GM10266 (cell line): ENCODE measurements at regions not wholly inside any gene's neighbourhood (a gene's known extent, or its start where the extent isn't known, plus 50 kb on each side); places are given as distances from the start of the nearest gene placed in this dataset.

Source experiments
- DNase-seq: peaks from one replicate; pipeline ENCODE4 v3.0.0; 2012; ENCODE audit errors: extremely low spot score
- TF ChIP-seq, protein P1 (sequence below): IDR thresholded peaks from 2 replicates; pipeline ENCODE4 v1.5.1; 2012; ENCODE audit warnings: mild to moderate bottlenecking, low read depth; ENCODE audit not compliant: control insufficient read depth, insufficient read depth; ENCODE audit errors: missing control alignments

DNA sequence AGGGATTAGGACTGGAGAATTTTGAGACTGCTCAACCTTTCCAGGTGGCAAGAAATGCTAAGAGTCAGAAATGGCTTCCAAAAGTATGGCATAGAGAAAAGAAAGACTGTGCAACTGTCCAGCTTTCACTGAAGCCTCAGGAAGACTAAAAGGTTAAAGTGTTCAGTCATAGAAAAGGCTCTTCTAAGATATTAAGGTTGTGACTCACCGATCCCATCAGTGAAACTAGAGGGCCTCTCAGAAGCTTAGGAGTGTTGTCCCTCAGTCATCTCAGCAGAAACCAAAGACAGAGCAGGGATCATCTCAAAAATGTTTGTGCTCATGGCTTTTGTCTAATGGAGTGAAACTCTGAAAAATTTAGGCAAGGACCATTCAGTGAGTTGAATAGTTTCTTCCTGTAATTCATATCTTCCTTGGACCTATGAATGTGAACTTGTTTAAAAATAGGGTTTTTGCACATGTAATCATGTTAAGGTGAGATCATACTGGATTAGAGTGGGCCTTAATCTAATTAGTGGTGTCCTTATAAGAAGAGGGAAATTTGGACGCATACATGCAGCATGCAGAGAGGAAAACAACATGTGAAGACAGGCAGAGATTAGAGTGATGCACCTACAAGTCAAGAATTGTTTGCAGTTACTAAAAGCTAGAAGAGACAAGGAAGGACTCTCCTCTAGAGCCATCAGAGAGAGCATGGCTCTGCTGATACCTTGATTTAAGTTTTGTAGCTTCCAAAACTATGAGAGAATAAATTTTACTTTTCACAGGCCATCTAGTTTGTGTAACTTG, 71.3 kb downstream of the RPE65 start:
- DNase-seq: no peak
- TF ChIP-seq, protein P1, sequence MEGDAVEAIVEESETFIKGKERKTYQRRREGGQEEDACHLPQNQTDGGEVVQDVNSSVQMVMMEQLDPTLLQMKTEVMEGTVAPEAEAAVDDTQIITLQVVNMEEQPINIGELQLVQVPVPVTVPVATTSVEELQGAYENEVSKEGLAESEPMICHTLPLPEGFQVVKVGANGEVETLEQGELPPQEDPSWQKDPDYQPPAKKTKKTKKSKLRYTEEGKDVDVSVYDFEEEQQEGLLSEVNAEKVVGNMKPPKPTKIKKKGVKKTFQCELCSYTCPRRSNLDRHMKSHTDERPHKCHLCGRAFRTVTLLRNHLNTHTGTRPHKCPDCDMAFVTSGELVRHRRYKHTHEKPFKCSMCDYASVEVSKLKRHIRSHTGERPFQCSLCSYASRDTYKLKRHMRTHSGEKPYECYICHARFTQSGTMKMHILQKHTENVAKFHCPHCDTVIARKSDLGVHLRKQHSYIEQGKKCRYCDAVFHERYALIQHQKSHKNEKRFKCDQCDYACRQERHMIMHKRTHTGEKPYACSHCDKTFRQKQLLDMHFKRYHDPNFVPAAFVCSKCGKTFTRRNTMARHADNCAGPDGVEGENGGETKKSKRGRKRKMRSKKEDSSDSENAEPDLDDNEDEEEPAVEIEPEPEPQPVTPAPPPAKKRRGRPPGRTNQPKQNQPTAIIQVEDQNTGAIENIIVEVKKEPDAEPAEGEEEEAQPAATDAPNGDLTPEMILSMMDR: no peak

DNA sequence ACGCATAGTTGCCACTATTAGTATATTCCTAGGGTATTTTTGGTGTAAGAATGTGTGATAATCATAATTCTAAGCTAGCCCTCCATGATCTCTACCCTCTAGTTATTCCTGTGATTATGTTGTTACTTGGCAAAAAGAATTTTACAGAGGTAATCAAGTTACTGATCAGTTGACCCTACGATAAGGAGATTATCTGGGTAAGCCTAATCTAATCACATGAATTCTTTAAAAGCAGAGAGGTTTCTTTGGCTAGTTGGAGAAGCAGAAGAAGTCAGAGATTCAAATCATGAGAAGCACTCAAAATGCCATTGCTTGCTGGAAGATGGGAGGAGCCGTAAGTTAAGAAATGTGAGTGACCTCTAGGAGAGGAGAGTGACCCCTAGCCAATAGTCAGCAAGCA, 72.7 kb downstream of the RPE65 start:
- no peak for DNase-seq
- TF ChIP-seq, protein P1: no peak

DNA sequence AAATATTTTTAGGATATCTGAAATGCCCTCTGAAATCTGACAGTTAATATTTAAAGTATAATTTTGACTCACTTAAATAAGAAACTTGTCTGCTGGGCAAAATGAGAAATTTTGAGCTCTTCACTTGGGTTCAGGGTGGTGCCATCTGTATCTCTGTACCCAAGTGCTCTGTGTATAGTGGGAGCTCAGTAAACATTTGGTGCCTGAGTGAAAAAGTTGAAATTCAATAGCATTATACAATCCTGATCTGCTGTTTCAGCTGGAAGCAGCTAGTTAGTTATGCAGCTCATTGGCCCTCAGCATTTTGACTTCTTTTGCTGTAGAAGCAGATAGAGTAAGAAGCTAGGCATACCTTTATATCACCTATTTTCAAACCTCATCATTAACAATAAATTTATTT, 73.3 kb downstream of the RPE65 start:
- TF ChIP-seq, protein P1: no peak
- DNase-seq: no peak

DNA sequence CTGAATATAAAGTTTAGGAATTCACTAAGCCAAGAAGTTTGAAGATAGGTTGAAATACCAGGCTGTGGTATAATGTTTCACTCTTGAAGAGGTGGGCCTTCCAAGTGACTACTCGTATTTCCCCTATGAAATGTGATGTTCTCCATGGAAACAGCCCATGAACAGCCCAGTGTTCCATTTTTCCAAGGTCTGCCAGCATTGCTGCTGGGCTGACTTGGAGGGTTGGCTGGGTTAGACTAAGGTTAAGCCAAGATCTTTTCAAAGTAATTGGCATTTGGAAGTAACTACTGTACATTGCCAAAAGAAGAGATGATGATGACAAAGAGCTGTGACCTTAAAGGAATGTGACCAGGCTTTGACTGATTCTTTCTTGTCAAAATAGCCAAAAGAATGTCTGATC, 73.8 kb downstream of the RPE65 start:
- TF ChIP-seq, protein P1: no peak
- DNase-seq: no peak

GRCh38 chr1:68373173-68373572, 76.6 kb downstream of the RPE65 start:
- no peak for DNase-seq
- TF ChIP-seq, protein P1: no peak

DNA sequence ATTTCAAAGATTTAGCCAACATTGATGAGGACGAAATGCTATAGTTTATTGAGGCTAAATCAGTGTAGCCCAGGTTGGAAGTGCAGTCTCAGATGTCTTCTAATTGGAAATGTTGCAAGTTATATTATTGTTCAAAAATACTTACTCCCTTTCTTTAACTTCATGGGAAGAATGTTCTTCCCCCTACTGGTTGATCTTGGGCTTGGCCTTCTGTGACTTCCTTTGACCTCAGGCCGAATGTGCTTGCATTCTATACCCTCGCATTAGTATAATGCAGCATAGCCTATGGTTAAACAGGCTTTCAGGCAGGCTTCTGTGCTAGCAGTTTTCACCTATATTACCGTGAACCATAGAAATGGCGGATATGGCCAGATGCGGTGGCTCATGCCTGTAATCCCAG, 77.3 kb downstream of the RPE65 start:
- TF ChIP-seq, protein P1: no peak
- DNase-seq: no peak

- TF ChIP-seq, protein P1: no peak
- no peak for DNase-seq
Measured at GRCh38 chr1:68370101-68370915, 79.4 kb downstream of the RPE65 start.
